Neural cell (in vitro differentiated cells): ENCODE measurements at regions not wholly inside any gene's neighbourhood (a gene's known extent, or its start where the extent isn't known, plus 50 kb on each side); places are given as distances from the start of the nearest gene placed in this dataset.

Experiments used
- CTCF ChIP-seq: fragments of 450-650 bp; IDR thresholded peaks from 2 replicates; pipeline ENCODE4 v1.5.1; 2014; ENCODE audit warnings: antibody characterized with exemption, mild to moderate bottlenecking, moderate library complexity; ENCODE audit not compliant: poor library complexity, severe bottlenecking
- EP300 ChIP-seq: fragments of 450-650 bp; conservative IDR thresholded peaks from 2 replicates; pipeline ENCODE4 v1.6.1; 2014; ENCODE audit warnings: antibody characterized with exemption, mild to moderate bottlenecking, moderate library complexity; ENCODE audit not compliant: poor library complexity, severe bottlenecking
- EZH2 ChIP-seq: fragments of 200-600, 300-800 bp; shearing (Covaris generic), sonication (generic); IDR thresholded peaks from 2 replicates; pipeline ENCODE4 v1.6.1; 2014; ENCODE audit warnings: antibody characterized with exemption, low read length, borderline replicate concordance, mild to moderate bottlenecking; ENCODE audit not compliant: insufficient read depth, poor library complexity, severe bottlenecking
- MXI1 ChIP-seq: fragments of 450-650 bp; conservative IDR thresholded peaks from 2 replicates; pipeline ENCODE4 v1.6.1; 2014; ENCODE audit warnings: antibody characterized with exemption, mild to moderate bottlenecking; ENCODE audit not compliant: poor library complexity, severe bottlenecking
- POLR2AphosphoS5 ChIP-seq: IDR thresholded peaks from 2 replicates; pipeline ENCODE4 v1.6.1; 2012
- REST ChIP-seq: IDR thresholded peaks from 2 replicates; pipeline ENCODE4 v1.6.1; 2012; ENCODE audit warnings: borderline replicate concordance
- TAF1 ChIP-seq: IDR thresholded peaks from 2 replicates; pipeline ENCODE4 v1.6.1; 2012; ENCODE audit warnings: low read depth

- no peak for TF ChIP-seq EP300
- no peak for TF ChIP-seq CTCF
- TF ChIP-seq POLR2AphosphoS5 = no peak
- no peak for TF ChIP-seq MXI1
- TF ChIP-seq TAF1 = no peak
- TF ChIP-seq EZH2 = no peak
- no peak for TF ChIP-seq REST
Observed at GRCh38 chr4:156374894-156375293, 421.2 kb upstream of the CTSO start.
